ENCODE measurements at regions not wholly inside any gene's neighbourhood (a gene's known extent, or its start where the extent isn't known, plus 50 kb on each side); places are given as distances from the start of the nearest gene placed in this dataset.

- no peak for TF ChIP-seq RFX5 (IDR thresholded peaks at IDR 0.05; ENCODE audit: low read length)
- TF ChIP-seq CHD2 (IDR thresholded peaks at IDR 0.05; ENCODE audit: low read length, partially characterized antibody), result no peak
- no peak for TF ChIP-seq GABPA (IDR thresholded peaks at IDR 0.05; ENCODE audit: low read depth)
- no peak for TF ChIP-seq USF2 (IDR thresholded peaks at IDR 0.05; ENCODE audit: borderline replicate concordance, low read depth, low read length)
- TF ChIP-seq FOXM1 (IDR thresholded peaks at IDR 0.05; ENCODE audit: low read depth), result no peak
- no peak for TF ChIP-seq CTCF (IDR thresholded peaks at IDR 0.05)
- no peak for TF ChIP-seq SMC3 (IDR thresholded peaks at IDR 0.05; ENCODE audit: low read depth, low read length)
- TF ChIP-seq ZBTB33 (IDR thresholded peaks at IDR 0.05; ENCODE audit: borderline replicate concordance, low read depth), result no peak
- TF ChIP-seq RCOR1 (IDR thresholded peaks at IDR 0.05; ENCODE audit: low read length), result no peak
- TF ChIP-seq MAX (IDR thresholded peaks at IDR 0.05; ENCODE audit: low read depth), result no peak
- TF ChIP-seq NFIC (IDR thresholded peaks at IDR 0.05; ENCODE audit: borderline replicate concordance), result no peak
Observed at GRCh38 chr2:209230560-209230959, 193.3 kb upstream of the MAP2 start.

Measured in SK-N-SH (cell line).